Endodermal cell (in vitro differentiated cells): ENCODE measurements at regions not wholly inside any gene's neighbourhood (a gene's known extent, or its start where the extent isn't known, plus 50 kb on each side); places are given as distances from the start of the nearest gene placed in this dataset.

Source experiments
- DNase-seq: peaks from one replicate; pipeline ENCODE4 v3.0.0-alpha.2; 2017
- H3K27ac ChIP-seq: 2 replicates; pipeline ENCODE4 v1.5.1; 2013; ENCODE audit warnings: mild to moderate bottlenecking, low read depth, low read length, moderate library complexity
- H3K27me3 ChIP-seq: 2 replicates; pipeline ENCODE4 v1.6.1; 2013; ENCODE audit warnings: mild to moderate bottlenecking, low read length, moderate library complexity; ENCODE audit not compliant: insufficient read depth, control insufficient read depth, poor library complexity, severe bottlenecking
- H3K36me3 ChIP-seq: 2 replicates; pipeline ENCODE4 v1.7.0; 2013; ENCODE audit warnings: mild to moderate bottlenecking, low read length, moderate library complexity; ENCODE audit not compliant: control insufficient read depth, insufficient read depth
- H3K4me1 ChIP-seq: one replicate; pipeline ENCODE4 v1.7.0; 2013; ENCODE audit warnings: low read length; ENCODE audit not compliant: control insufficient read depth, insufficient read depth
- H3K4me3 ChIP-seq: 2 replicates; pipeline ENCODE4 v1.5.1; 2013; ENCODE audit warnings: mild to moderate bottlenecking, low read length, moderate library complexity
- H3K9ac ChIP-seq: 2 replicates; pipeline ENCODE4 v1.6.1; 2013; ENCODE audit warnings: mild to moderate bottlenecking, low read length, moderate library complexity; ENCODE audit not compliant: poor library complexity, severe bottlenecking; ENCODE audit errors: extremely low read depth
- H3K9me3 ChIP-seq: 2 replicates; pipeline ENCODE4 v1.6.1; 2013; ENCODE audit warnings: mild to moderate bottlenecking, low read length, moderate library complexity; ENCODE audit not compliant: control insufficient read depth
- H3K27ac Mint-ChIP-seq: 2 replicates; pipeline ENCODE4 v1.8.0; 2020; ENCODE audit warnings: mixed read lengths
- H3K27me3 Mint-ChIP-seq: 2 replicates; pipeline ENCODE4 v1.8.0; 2021; ENCODE audit warnings: mild to moderate bottlenecking, mixed read lengths; ENCODE audit not compliant: insufficient read depth
- H3K36me3 Mint-ChIP-seq: 2 replicates; pipeline ENCODE4 v1.8.0; 2020; ENCODE audit warnings: low read depth, mixed read lengths
- H3K4me1 Mint-ChIP-seq: 2 replicates; pipeline ENCODE4 v1.8.0; 2020; ENCODE audit warnings: mixed read lengths
- H3K4me3 Mint-ChIP-seq: 2 replicates; pipeline ENCODE4 v1.8.0; 2020; ENCODE audit warnings: mild to moderate bottlenecking, moderate library complexity, mixed read lengths
- H3K9me3 Mint-ChIP-seq: 2 replicates; pipeline ENCODE4 v1.8.0; 2020; ENCODE audit warnings: mild to moderate bottlenecking, mixed read lengths
- CTCF ChIP-seq: fragments of 200-600 bp; sonication (generic); conservative IDR thresholded peaks from 2 replicates; pipeline ENCODE4 v1.5.0; 2021; ENCODE audit warnings: antibody characterized with exemption, mild to moderate bottlenecking
- WGBS, 2 experiments: methylation state at CpG; one replicate each; pipeline versions ENCODE4 v1.1.5 to v1.1.7; 2013; ENCODE audit warnings: missing lambda C conversion rate in 2 of 2, mixed read lengths in 1 of 2; ENCODE audit not compliant: insufficient coverage in 1 of 2, insufficient read length in 1 of 2; 5-methylcytosine and 5-hydroxymethylcytosine counted together

DNA sequence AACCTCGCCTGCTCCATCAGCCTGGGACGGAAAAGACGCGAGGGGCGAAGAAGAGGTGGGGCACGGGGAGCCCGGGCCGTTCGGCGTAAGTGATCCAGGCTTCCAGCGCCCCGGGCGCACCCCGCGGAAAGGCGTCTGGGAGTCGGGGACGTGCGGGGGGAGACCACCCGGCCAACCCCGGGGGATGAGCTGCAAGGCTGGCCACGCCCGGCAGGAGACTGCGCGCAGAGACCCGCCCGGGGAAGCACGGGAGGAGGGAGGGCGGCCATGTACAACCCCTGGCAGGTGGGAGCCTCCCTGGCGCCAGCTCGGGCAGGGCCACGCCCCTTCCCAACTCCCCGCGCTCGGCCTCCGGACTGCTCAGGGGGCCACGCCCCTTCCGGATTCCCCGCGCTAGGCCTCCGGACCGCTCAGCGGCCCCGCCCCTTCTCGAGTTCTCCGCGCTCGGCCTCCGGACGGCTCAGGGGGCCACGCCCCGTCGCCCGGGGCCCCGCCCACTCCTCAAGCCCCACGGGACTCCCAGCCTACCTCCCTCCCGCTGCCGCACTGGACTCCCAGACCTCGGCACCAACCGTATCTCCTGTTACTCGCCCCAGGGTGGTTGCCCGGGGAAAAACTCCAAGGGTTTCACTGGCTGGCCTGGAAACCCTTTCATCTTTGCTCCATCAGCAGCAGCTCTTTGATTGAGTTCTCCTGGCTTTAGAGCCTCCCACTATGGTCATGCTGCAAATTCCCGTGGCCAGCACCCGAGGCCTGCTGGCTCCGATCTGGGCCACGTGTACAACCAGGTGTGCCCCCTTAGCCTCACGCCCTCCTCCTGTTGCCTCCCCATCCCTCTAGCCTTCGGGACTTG is 284.4 kb downstream of the ZEB1 start:
- Histone ChIP-seq H3K9me3 (no peaks in the 10 kb centered on the region), H3K27me3 (no peaks in the 10 kb centered on the region), H3K4me1 (no peaks in the 10 kb centered on the region), H3K4me3 (peak overlapping the region; percentile 88), H3K9ac (peak overlapping the region; percentile 59), H3K27ac (peak overlapping the region; percentile 86), H3K36me3 (no peaks in the 10 kb centered on the region)
- Mint-ChIP-seq H3K36me3 (no peaks in the 10 kb centered on the region), H3K27ac (peak overlapping the region; percentile 83), H3K9me3 (no peaks in the 10 kb centered on the region), H3K4me1 (peaks cover 2% of the 10 kb centered on the region), H3K4me3 (peak overlapping the region; percentile 73), H3K27me3 (peaks cover 3% of the 10 kb centered on the region)
- peak; percentile 24 for TF ChIP-seq CTCF
- peak; percentile 98 for DNase-seq
- 10 to 72% methylated on average over 7 to 68 of the region's 68 CpGs for WGBS, 2 experiments

DNA sequence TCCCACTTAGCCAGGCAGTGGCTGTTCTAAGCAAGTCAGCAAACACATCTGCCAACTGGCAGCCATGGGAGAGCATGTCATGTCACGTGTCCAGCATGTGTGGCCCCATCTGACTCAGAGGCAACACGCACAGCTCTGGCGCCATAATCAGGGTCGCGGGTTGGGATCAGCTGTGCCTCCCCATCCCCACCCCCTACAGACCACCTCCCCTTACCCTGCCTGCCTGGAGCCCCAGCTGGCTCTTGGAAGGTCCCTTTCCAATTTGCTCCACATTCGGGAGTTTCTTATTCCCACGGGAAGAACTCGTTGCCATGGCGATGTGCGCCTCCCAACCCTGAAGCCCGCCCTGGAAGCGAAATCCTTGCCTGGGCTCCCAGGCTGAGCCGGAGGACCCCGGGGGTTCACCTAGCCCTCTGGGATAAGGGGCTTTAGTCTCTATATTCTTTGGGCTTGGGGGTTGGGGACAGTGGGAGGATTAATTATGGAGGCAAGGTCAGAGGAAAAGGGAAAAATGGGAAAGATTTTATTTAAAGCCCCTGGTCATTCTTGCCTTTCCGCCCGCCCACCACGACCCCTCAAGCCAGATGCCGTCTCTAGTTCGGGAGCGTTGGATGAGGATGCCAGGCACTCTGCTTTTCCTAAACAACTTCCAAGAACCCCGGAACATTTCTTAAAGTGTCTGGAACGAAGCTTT is 283.7 kb downstream of the ZEB1 start:
- H3K27me3 ChIP-seq = no peaks in the 10 kb centered on the region
- H3K36me3 Mint-ChIP-seq = no peaks in the 10 kb centered on the region
- peak overlapping the region; percentile 86 for H3K27ac ChIP-seq
- H3K4me3 ChIP-seq = peak overlapping the region; percentile 88
- peak; percentile 80 for DNase-seq
- H3K4me1 ChIP-seq = no peaks in the 10 kb centered on the region
- no peak for TF ChIP-seq CTCF
- no peaks in the 10 kb centered on the region for H3K9me3 ChIP-seq
- H3K27ac Mint-ChIP-seq = peak overlapping the region; percentile 83
- H3K4me3 Mint-ChIP-seq = peak overlapping the region; percentile 73
- no peaks in the 10 kb centered on the region for H3K36me3 ChIP-seq
- H3K9ac ChIP-seq = peak overlapping the region; percentile 59
- H3K4me1 Mint-ChIP-seq = peaks cover 2% of the 10 kb centered on the region
- 27 to 28% methylated on average over 14 to 22 of the region's 22 CpGs for WGBS, 2 experiments
- H3K27me3 Mint-ChIP-seq = peaks cover 3% of the 10 kb centered on the region
- no peaks in the 10 kb centered on the region for H3K9me3 Mint-ChIP-seq

DNA sequence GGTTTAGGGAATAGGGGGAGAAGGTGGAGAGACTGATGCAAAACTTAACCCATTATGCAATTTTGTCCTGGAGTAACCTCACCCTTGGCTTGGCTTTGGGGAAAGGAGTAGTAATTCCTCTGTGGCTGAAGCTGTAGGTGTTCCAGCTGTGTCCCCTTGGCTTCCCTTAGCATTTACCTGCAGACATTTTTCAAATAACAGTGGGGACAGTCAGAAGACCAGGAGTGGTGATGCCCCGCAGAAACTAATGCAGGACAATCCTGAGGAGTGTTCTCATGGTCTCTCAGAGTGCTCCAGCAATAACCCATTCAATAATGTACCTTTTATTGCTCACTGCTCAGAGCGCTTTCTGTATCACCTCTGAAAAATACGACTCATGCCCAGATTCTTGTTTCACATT is 282.1 kb downstream of the ZEB1 start:
- H3K4me3 ChIP-seq = no peak overlapping the region
- 95% methylated on average over 3 of the region's 3 CpGs for WGBS, 2 experiments
- H3K9ac ChIP-seq = no peak overlapping the region
- no peak overlapping the region for H3K27ac ChIP-seq
- no peak overlapping the region for H3K27ac Mint-ChIP-seq
- TF ChIP-seq CTCF = no peak
- no peak overlapping the region for H3K4me3 Mint-ChIP-seq
- H3K9me3 ChIP-seq = no peaks in the 10 kb centered on the region
- no peak for DNase-seq
- no peaks in the 10 kb centered on the region for H3K27me3 ChIP-seq
- peaks cover 2% of the 10 kb centered on the region for H3K4me1 Mint-ChIP-seq
- no peaks in the 10 kb centered on the region for H3K4me1 ChIP-seq
- no peaks in the 10 kb centered on the region for H3K36me3 Mint-ChIP-seq
- no peaks in the 10 kb centered on the region for H3K36me3 ChIP-seq
- H3K27me3 Mint-ChIP-seq = peaks cover 3% of the 10 kb centered on the region
- no peaks in the 10 kb centered on the region for H3K9me3 Mint-ChIP-seq
